ENCODE measurements at regions not wholly inside any gene's neighbourhood (a gene's known extent, or its start where the extent isn't known, plus 50 kb on each side); places are given as distances from the start of the nearest gene placed in this dataset.

DNA sequence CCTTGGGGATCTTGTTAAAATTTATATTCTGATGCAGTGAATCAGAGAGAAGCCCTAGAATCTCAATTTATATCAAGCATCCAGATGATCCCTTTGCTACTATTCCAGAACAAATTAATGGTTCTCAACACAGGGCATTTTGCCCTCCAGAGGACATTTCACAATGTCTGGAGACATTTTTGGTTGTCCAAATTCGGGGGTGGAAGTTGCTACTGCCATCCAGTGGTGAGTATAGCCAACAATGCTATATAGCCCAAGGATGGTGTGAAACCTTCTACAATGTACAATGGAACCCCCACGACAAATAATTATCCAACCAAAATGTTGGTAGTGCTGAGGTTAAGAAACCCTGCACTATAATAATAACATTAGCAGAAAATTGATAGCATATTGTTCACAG is 2440.0 kb downstream of the PCDH7 start:
- H3K9me3 ChIP-seq (ENCODE audit: control insufficient read depth in 1 of 2, low read length in 2 of 2) = peaks cover 0 to 6% of the 10 kb centered on the region in 2 donors
- H3K36me3 ChIP-seq (ENCODE audit: control insufficient read depth in 1 of 2, insufficient read depth in 2 of 2, low read length in 2 of 2) = no peaks in the 10 kb centered on the region
- no peaks in the 10 kb centered on the region for H3K27me3 ChIP-seq (ENCODE audit: low read depth, low read length)
- no peak overlapping the region for H3K27ac ChIP-seq (ENCODE audit: low read length)
- no peak overlapping the region for H3K4me3 ChIP-seq (ENCODE audit: low read depth in 1 of 2, low read length in 2 of 2)
- no peaks in the 10 kb centered on the region for H3K4me1 ChIP-seq (ENCODE audit: control insufficient read depth in 1 of 2, insufficient read depth in 2 of 2, low read length in 2 of 2)

DNA sequence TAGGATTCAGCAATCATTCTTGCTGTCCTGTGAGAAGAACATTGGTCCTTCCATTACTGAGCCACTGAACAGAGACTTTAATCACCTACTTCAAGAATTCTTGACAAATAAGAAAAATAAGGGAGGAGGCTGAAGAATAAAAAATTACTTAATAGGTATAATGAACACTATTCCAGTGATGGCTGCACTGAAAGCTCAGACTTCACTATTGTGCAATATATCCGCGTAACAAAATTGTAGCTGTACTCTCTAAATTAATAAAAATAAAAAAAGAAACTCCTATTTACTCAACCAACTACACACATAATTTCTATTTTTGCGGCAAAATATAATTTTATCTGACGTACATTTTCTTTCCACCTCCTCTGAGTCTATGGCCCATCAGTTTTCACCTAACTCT is 2441.0 kb downstream of the PCDH7 start:
- Histone ChIP-seq H3K4me3 (ENCODE audit: low read depth in 1 of 2, low read length in 2 of 2) (no peak overlapping the region), H3K9me3 (ENCODE audit: control insufficient read depth in 1 of 2, low read length in 2 of 2) (peaks cover 0 to 6% of the 10 kb centered on the region in 2 donors), H3K36me3 (ENCODE audit: control insufficient read depth in 1 of 2, insufficient read depth in 2 of 2, low read length in 2 of 2) (no peaks in the 10 kb centered on the region), H3K4me1 (ENCODE audit: control insufficient read depth in 1 of 2, insufficient read depth in 2 of 2, low read length in 2 of 2) (no peaks in the 10 kb centered on the region), H3K27ac (ENCODE audit: low read length) (no peak overlapping the region), H3K27me3 (ENCODE audit: low read depth, low read length) (no peaks in the 10 kb centered on the region)

DNA sequence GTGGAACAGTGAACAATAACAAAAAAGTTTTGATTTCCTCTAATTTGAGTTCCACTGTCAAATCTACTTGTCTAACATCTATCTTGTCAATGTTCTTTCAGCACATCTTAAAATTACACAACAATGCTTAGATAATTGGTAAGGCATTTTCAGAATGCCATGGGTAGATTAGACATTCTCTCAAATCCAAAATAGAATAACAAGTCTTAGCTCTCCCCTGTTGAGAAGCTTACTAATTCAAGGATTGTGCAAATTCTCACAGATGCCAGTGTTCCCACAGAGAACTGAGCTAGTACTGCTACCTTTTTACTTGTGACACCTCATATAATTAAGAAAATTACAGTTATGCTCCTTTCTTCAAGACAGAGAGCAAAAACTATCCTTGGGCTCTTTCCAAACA is 2442.0 kb downstream of the PCDH7 start:
- Histone ChIP-seq H3K9me3 (ENCODE audit: control insufficient read depth in 1 of 2, low read length in 2 of 2) (peaks cover 0 to 4% of the 10 kb centered on the region in 2 donors), H3K4me3 (ENCODE audit: low read depth in 1 of 2, low read length in 2 of 2) (no peak overlapping the region), H3K27me3 (ENCODE audit: low read depth, low read length) (no peaks in the 10 kb centered on the region), H3K4me1 (ENCODE audit: control insufficient read depth in 1 of 2, insufficient read depth in 2 of 2, low read length in 2 of 2) (no peaks in the 10 kb centered on the region), H3K27ac (ENCODE audit: low read length) (no peak overlapping the region), H3K36me3 (ENCODE audit: control insufficient read depth in 1 of 2, insufficient read depth in 2 of 2, low read length in 2 of 2) (no peaks in the 10 kb centered on the region)

GRCh38 chr4:33171873-33172525 is 2451.8 kb downstream of the PCDH7 start:
- Histone ChIP-seq H3K27ac (ENCODE audit: low read length) (no peak overlapping the region), H3K9me3 (ENCODE audit: control insufficient read depth in 1 of 2, low read length in 2 of 2) (no peaks in the 10 kb centered on the region), H3K4me1 (ENCODE audit: control insufficient read depth in 1 of 2, insufficient read depth in 2 of 2, low read length in 2 of 2) (no peaks in the 10 kb centered on the region), H3K4me3 (ENCODE audit: low read depth in 1 of 2, low read length in 2 of 2) (no peak overlapping the region), H3K36me3 (ENCODE audit: control insufficient read depth in 1 of 2, insufficient read depth in 2 of 2, low read length in 2 of 2) (no peaks in the 10 kb centered on the region), H3K27me3 (ENCODE audit: low read depth, low read length) (no peaks in the 10 kb centered on the region)

GRCh38 chr4:33176566-33176965 is 2456.4 kb downstream of the PCDH7 start:
- Histone ChIP-seq H3K27ac (ENCODE audit: low read length) (no peak overlapping the region), H3K4me1 (ENCODE audit: control insufficient read depth in 1 of 2, insufficient read depth in 2 of 2, low read length in 2 of 2) (no peaks in the 10 kb centered on the region), H3K4me3 (ENCODE audit: low read depth in 1 of 2, low read length in 2 of 2) (no peak overlapping the region), H3K27me3 (ENCODE audit: low read depth, low read length) (no peaks in the 10 kb centered on the region), H3K36me3 (ENCODE audit: control insufficient read depth in 1 of 2, insufficient read depth in 2 of 2, low read length in 2 of 2) (no peaks in the 10 kb centered on the region), H3K9me3 (ENCODE audit: control insufficient read depth in 1 of 2, low read length in 2 of 2) (no peaks in the 10 kb centered on the region)

- H3K27ac ChIP-seq (ENCODE audit: low read length) = no peak overlapping the region
- H3K9me3 ChIP-seq (ENCODE audit: control insufficient read depth in 1 of 2, low read length in 2 of 2) = no peaks in the 10 kb centered on the region
- no peak overlapping the region for H3K4me3 ChIP-seq (ENCODE audit: low read depth in 1 of 2, low read length in 2 of 2)
- H3K27me3 ChIP-seq (ENCODE audit: low read depth, low read length) = no peaks in the 10 kb centered on the region
- no peaks in the 10 kb centered on the region for H3K36me3 ChIP-seq (ENCODE audit: control insufficient read depth in 1 of 2, insufficient read depth in 2 of 2, low read length in 2 of 2)
- no peaks in the 10 kb centered on the region for H3K4me1 ChIP-seq (ENCODE audit: control insufficient read depth in 1 of 2, insufficient read depth in 2 of 2, low read length in 2 of 2)
These were observed 2464.6 kb downstream of the PCDH7 start for GRCh38 chr4:33184657-33185290.

- H3K27me3 ChIP-seq (ENCODE audit: low read depth, low read length) = no peaks in the 10 kb centered on the region
- no peaks in the 10 kb centered on the region for H3K9me3 ChIP-seq (ENCODE audit: control insufficient read depth in 1 of 2, low read length in 2 of 2)
These were observed 2466.9 kb downstream of the PCDH7 start for GRCh38 chr4:33187035-33187434.

GRCh38 chr4:33188733-33189132 is 2468.6 kb downstream of the PCDH7 start:
- no peaks in the 10 kb centered on the region for H3K36me3 ChIP-seq (ENCODE audit: control insufficient read depth in 1 of 2, insufficient read depth in 2 of 2, low read length in 2 of 2)
- H3K4me1 ChIP-seq (ENCODE audit: control insufficient read depth in 1 of 2, insufficient read depth in 2 of 2, low read length in 2 of 2) = no peaks in the 10 kb centered on the region
- no peaks in the 10 kb centered on the region for H3K27me3 ChIP-seq (ENCODE audit: low read depth, low read length)
- H3K4me3 ChIP-seq (ENCODE audit: low read depth in 1 of 2, low read length in 2 of 2) = no peak overlapping the region
- H3K9me3 ChIP-seq (ENCODE audit: control insufficient read depth in 1 of 2, low read length in 2 of 2) = no peaks in the 10 kb centered on the region
- H3K27ac ChIP-seq (ENCODE audit: low read length) = no peak overlapping the region

More at GRCh38 chr4:33187035-33187434, 2466.9 kb downstream of the PCDH7 start:
- no peaks in the 10 kb centered on the region for H3K4me1 ChIP-seq (ENCODE audit: control insufficient read depth in 1 of 2, insufficient read depth in 2 of 2, low read length in 2 of 2)
- no peaks in the 10 kb centered on the region for H3K36me3 ChIP-seq (ENCODE audit: control insufficient read depth in 1 of 2, insufficient read depth in 2 of 2, low read length in 2 of 2)
- H3K27ac ChIP-seq (ENCODE audit: low read length) = no peak overlapping the region
- H3K4me3 ChIP-seq (ENCODE audit: low read depth in 1 of 2, low read length in 2 of 2) = no peak overlapping the region

DNA sequence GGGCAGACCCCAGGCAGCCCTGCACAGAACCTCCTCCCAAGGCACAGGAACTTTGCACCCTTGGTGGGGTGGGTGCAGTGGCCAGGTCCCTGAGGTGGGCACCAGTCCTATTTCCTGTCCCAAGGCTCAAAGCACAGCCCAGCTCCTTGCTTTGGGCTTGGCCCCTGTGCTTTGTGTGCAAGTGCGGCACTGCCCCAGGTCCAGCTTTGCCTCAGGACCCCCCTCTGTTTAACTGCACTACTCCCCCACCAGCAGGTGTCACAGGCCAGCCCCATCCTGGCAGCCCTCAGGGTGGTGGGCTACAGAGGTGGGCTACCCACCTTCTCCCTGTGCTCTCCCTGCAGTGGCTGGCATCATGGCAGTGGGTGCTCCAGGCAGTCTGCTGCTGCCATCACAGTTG is 2469.0 kb downstream of the PCDH7 start:
- H3K27ac ChIP-seq (ENCODE audit: low read length) = no peak overlapping the region

DNA sequence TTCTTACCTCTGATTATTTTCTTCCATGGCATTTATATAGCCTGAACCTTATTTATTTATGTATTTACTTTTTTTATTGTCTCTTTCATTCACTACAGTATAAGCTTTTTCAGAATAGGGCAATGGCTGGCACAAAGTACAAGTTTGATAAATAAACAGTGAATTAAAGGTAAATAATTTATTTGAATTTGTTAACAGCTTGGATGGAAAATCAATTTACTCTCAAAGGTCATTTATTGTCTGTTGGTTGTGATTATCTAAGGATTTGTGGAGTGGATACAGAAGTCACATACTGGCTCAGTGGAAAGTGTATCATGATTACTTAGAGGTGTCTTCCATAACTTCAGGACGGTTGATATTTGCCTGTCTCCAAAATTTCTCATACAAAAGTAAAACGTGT is 2472.9 kb downstream of the PCDH7 start:
- Histone ChIP-seq H3K4me3 (ENCODE audit: low read depth in 1 of 2, low read length in 2 of 2) (no peak overlapping the region), H3K27me3 (ENCODE audit: low read depth, low read length) (no peaks in the 10 kb centered on the region), H3K27ac (ENCODE audit: low read length) (no peak overlapping the region)

More for the DNA sequence above, 2469.0 kb downstream of the PCDH7 start:
- Histone ChIP-seq H3K4me1 (ENCODE audit: control insufficient read depth in 1 of 2, insufficient read depth in 2 of 2, low read length in 2 of 2) (no peaks in the 10 kb centered on the region), H3K4me3 (ENCODE audit: low read depth in 1 of 2, low read length in 2 of 2) (no peak overlapping the region), H3K9me3 (ENCODE audit: control insufficient read depth in 1 of 2, low read length in 2 of 2) (no peaks in the 10 kb centered on the region), H3K36me3 (ENCODE audit: control insufficient read depth in 1 of 2, insufficient read depth in 2 of 2, low read length in 2 of 2) (no peaks in the 10 kb centered on the region), H3K27me3 (ENCODE audit: low read depth, low read length) (no peaks in the 10 kb centered on the region)

GRCh38 chr4:33200377-33200776 is 2480.2 kb downstream of the PCDH7 start:
- Histone ChIP-seq H3K4me3 (ENCODE audit: low read depth in 1 of 2, low read length in 2 of 2) (no peak overlapping the region), H3K27ac (ENCODE audit: low read length) (no peak overlapping the region), H3K4me1 (ENCODE audit: control insufficient read depth in 1 of 2, insufficient read depth in 2 of 2, low read length in 2 of 2) (no peaks in the 10 kb centered on the region), H3K27me3 (ENCODE audit: low read depth, low read length) (no peaks in the 10 kb centered on the region), H3K9me3 (ENCODE audit: control insufficient read depth in 1 of 2, low read length in 2 of 2) (no peaks in the 10 kb centered on the region), H3K36me3 (ENCODE audit: control insufficient read depth in 1 of 2, insufficient read depth in 2 of 2, low read length in 2 of 2) (no peaks in the 10 kb centered on the region)

More for the DNA sequence above, 2472.9 kb downstream of the PCDH7 start:
- Histone ChIP-seq H3K36me3 (ENCODE audit: control insufficient read depth in 1 of 2, insufficient read depth in 2 of 2, low read length in 2 of 2) (no peaks in the 10 kb centered on the region), H3K4me1 (ENCODE audit: control insufficient read depth in 1 of 2, insufficient read depth in 2 of 2, low read length in 2 of 2) (no peaks in the 10 kb centered on the region), H3K9me3 (ENCODE audit: control insufficient read depth in 1 of 2, low read length in 2 of 2) (no peaks in the 10 kb centered on the region)

DNA sequence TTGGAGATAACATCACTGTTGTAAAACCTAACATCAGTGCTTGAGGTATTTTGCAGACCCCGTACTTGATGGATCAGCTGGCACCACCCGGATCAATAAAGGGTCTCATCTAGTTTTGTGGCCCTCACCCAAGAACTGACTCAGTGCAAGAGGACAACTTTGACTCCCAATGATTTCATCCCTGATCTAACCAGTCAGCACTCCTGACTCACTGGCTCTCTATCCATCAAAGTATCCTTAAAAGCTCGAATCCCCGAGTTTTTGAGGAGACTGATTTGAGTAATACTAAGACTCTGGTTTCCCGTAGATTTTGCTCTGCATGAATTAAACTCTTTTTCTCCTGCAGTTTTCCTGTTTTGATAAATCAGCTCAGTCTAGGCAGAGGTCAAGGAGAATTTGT is 2498.1 kb downstream of the PCDH7 start:
- no peak overlapping the region for H3K4me3 ChIP-seq (ENCODE audit: low read depth in 1 of 2, low read length in 2 of 2)
- no peaks in the 10 kb centered on the region for H3K4me1 ChIP-seq (ENCODE audit: control insufficient read depth in 1 of 2, insufficient read depth in 2 of 2, low read length in 2 of 2)
- no peaks in the 10 kb centered on the region for H3K27me3 ChIP-seq (ENCODE audit: low read depth, low read length)
- H3K27ac ChIP-seq (ENCODE audit: low read length) = no peak overlapping the region
- no peaks in the 10 kb centered on the region for H3K9me3 ChIP-seq (ENCODE audit: control insufficient read depth in 1 of 2, low read length in 2 of 2)
- H3K36me3 ChIP-seq (ENCODE audit: control insufficient read depth in 1 of 2, insufficient read depth in 2 of 2, low read length in 2 of 2) = no peaks in the 10 kb centered on the region
